ENCODE measurements at regions not wholly inside any gene's neighbourhood (a gene's known extent, or its start where the extent isn't known, plus 50 kb on each side); places are given as distances from the start of the nearest gene placed in this dataset.

- in situ Hi-C loops (cut with HindIII; ENCODE audit: low sequenced_read_pairs): no loop called here
- no peak overlapping the region for H3K4me3 ChIP-seq (ENCODE audit: low read depth, low read length)
- peak; percentile 30 for TF ChIP-seq CTCF (IDR thresholded peaks at IDR 0.05; ENCODE audit: low read depth, low read length, missing control alignments)
- no peak for DNase-seq (ENCODE audit: low read depth)
Observed at GRCh38 chr1:93734999-93735398, 53.4 kb upstream of the BCAR3 start.

GRCh38 chr1:93733340-93733739, 51.7 kb upstream of the BCAR3 start:
- H3K4me3 ChIP-seq (ENCODE audit: low read depth, low read length): no peak overlapping the region
- no peak for TF ChIP-seq CTCF (IDR thresholded peaks at IDR 0.05; ENCODE audit: low read depth, low read length, missing control alignments)

GRCh38 chr1:93732514-93732913, 50.9 kb upstream of the BCAR3 start:
- H3K4me3 ChIP-seq (ENCODE audit: low read depth, low read length): no peak overlapping the region
- DNase-seq (ENCODE audit: low read depth): no peak
- in situ Hi-C loops (cut with HindIII; ENCODE audit: low sequenced_read_pairs): no loop called here
- peak; percentile 45 for TF ChIP-seq CTCF (IDR thresholded peaks at IDR 0.05; ENCODE audit: low read depth, low read length, missing control alignments)

More at GRCh38 chr1:93733340-93733739, 51.7 kb upstream of the BCAR3 start:
- DNase-seq (ENCODE audit: low read depth): no peak
- in situ Hi-C loops (cut with HindIII; ENCODE audit: low sequenced_read_pairs): no loop called here
